NCI-H1694 (cell line): ENCODE measurements at regions not wholly inside any gene's neighbourhood (a gene's known extent, or its start where the extent isn't known, plus 50 kb on each side); places are given as distances from the start of the nearest gene placed in this dataset.
"Not testable (repeated sequence)": the region's sequence is repeated elsewhere in the genome, so short reads cannot be mapped to it uniquely, and the experiment has no call there.

Experiments
- DNase-seq: peaks from one replicate; lab custom pipeline; 2025; lab: John Stamatoyannopoulos, UW

DNA sequence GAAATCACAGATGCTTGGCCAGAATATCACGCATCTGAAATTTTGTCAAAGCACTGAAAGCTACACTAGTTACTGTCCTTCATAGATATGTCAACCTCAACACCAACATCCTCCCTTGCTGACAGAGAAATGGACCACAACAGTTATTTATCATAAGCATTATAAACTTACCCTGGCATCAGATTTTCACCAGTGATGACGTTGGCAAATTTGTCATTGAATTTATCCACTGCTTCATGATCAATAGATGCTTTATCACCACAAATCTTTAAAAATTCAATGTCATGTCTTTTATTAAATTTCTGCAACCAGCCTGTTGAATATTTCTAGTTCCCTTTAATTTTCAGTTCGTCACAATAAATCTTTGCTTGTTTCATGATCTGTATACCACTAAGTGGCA is 205.7 kb downstream of the GJA1 start:
- no peak for DNase-seq

DNA sequence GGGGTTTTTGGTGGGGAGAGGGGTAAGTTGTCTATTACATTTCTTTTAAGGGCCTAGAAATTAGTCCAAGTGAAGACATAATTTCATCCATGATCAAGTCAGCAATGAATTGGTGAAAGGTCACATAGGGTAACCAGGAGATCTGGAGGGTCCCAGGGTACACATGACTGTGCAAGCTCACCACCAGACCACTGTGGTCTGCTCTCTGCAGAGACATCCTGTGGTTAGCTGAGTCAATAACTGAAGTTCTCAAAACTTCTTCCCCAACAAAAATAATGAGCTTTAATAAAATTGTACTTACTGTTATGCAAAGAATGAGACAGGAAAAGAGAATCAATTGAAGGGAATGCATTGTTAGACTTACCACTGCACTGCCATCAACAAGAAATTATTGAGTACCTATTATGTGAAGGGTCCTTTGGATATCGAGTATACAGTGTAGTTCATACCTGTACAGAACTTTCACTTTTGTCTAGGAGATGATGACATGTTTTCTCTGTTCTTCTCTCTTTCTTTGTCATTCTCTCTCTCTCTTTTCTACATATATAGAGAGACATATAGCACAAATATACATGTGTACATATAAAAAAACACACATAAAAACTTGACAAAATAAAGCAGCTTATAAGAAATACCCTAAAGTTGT is 209.8 kb downstream of the GJA1 start:
- no peak for DNase-seq

DNA sequence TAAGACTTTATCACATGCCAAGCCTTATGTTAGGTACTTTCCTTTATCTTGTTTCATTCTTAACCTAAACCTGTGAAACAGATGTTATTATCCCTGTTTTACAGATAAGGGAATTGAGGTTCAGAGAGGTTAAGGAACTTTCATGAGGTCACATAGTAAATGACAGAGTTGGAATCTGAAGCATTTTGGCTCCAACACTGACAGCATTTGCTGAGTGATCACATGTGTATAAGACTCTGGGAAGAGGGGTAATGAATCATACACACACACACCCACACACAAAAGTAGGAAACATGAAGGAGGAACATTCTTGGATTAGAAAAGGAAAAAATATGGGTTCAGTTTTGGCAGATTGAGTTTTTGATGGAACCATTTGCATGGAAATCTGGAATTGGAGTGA is 212.5 kb downstream of the GJA1 start:
- no peak for DNase-seq

DNA sequence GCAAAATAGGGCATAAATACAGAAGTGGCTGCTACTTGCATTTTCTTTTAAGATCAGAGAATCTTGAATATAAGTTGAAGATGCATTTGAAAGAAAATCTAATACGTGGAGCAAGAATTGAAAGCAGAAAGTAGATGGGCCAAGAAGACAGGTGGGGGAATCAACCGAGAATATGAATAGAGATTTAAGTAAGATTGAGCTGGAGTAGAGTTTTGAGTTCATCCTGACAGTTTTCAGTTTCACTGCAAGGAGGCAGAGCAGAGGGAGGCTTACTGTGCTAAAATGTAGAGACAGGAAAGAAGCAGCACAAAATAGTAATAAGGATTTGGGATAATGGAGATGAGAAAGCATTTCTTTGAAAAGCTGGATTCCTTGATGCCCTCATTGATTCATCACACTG is 214.5 kb downstream of the GJA1 start:
- no peak for DNase-seq

DNA sequence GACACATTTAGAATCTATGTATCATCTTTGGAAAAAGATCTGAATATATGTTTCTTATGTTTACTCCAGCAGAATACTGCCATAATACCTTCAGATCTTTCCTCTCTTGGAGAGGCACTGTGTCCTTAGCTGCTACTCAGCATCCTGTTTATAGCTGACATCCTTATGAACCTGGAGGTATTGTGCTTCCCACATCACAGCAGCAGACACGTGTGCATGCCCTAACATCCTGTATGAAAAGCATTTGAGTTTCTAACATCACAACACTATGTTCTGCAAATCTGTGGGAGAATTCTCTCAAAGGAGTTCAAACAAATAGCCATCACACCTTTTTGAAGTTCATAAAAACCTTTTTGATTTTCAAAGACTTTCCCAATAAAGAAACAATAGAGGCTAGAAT is 216.0 kb downstream of the GJA1 start:
- no peak for DNase-seq

DNA sequence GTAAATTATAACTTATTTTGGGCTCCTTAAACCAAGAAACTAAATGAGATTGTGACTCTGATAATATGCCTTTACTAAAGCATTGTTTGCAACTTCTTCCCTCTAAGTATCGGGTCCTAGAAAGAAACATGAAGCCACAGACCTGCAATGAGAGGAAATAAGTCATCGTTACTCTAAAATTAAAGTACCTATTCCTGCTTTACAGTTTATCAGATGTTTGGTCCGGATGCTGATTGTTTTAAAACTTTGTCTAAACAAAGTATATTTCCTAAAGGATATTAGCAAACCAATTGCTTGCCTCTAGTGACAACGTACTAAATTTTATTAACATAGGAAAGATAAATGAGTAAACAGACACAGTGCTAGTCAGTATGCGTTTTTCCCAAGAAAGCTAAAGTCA is 216.8 kb downstream of the GJA1 start:
- DNase-seq: no peak

DNA sequence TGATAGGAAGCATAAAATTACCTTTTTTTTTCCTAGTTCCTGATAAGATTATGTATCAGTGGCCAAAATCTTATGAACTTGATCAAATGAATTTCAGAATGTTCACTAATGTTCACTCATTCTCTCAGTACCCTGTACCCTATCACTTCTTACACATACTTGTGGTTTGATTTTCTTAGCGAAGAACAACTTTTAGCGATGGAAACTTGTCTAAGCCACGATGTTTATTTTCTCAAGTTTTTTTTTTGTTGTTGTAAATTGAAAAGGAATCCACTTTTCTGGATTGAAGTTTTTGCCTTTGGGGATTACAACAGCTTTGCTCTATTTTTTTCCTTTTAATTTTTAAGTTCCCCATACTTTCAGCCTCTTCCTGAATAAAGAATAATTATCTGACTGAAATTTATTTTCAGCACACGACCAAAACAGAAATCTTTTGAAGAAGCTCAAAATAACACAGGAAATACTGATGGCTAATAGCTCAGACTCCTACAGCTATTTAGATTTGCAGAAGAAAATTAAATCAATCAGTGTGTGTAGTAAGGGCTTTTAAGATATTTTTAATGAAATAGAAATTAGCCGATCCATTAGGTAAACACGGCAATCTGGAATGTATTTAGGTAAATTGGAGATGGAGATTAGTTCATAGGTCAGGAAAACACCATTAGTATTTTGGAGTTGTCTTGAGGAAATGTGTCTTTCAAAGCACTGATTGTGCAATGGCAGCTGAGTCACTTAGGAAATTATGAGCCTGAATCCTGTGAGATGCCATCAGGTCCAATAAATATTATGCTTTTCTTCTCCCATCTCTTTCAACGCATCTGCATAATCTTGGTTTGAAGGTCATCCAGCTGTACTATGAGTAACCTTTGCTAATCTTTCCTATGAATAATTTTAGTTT is 217.5 kb downstream of the GJA1 start:
- no peak for DNase-seq

DNA sequence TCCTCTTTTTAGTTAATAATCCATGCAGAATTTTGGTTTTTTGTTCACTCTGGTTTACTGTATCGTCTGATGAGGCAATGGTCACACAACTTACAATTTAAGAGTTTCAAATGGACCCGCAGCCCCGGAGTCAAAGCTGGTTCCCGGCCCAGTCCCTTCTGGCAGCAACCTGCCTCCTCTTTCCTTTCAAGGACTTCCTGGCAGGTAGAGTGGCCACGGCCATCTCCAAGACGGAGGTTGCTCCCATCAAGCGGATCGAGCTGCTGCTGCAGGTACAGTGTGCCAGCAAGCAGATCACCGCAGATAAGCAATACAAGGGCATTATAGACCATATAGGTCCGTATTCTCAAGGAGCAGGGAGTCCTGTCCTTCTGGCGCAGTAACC is 218.2 kb downstream of the GJA1 start:
- no peak for DNase-seq

DNA sequence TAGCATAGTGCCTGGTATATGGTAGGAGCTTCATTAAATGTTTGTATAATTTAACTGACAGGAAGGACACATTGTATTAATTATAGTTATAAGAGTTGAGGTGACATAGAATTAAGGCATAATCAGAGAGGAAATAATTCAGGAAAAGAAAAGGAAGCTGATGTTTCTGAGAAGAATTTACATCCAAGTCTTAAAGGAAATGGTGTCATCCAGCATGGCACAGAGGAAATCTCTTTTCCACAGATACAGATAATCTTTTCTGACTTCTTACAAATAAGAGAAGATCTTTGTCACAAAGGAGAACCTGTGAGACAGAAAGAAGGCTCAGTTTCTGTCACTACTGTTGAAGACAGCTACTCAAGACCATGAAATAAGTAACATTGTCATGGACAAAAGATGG is 222.5 kb downstream of the GJA1 start:
- DNase-seq: no peak

DNA sequence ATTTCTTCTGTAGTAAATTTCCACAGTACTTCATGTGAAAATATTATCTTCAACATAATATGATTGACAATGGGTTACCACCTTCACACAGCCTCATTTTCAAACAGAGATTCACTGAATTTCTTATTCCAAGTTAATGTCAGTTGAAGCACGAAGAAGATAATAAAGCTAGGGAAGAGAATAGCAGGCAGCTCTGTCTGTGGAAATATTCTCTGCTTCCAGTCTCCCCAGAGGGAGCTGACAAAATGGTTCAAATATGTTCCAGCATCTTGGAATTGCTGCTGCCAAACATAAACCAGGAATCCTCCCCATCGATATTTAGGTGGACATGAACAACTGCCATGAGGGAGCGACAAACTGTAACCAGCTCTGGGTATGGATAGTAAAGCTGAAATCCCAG is 224.8 kb downstream of the GJA1 start:
- DNase-seq: no peak

DNA sequence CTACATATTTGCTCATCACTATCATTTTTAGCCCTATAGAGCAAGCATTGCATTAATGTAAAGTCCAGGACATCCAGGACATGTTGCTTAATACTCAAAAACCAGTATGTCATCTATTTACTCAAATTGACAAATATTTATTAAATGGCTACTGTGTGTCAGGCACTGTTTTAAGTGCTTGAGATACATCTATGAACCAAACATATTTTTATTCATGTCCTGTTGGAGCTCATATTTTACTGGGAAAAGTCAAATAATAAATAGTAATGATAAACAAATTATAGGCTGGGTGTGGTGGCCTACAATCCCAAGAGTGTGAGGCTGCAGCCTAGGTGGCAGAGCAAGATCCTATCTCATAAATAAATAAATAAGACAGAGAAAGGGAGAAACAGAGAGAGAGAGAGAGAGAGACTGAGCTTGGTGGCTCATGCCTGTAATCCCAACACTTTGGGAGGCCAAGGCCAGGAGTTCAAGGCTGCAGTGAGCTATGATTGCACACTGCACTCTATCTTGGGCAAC is 227.9 kb downstream of the GJA1 start:
- DNase-seq: no peak

DNA sequence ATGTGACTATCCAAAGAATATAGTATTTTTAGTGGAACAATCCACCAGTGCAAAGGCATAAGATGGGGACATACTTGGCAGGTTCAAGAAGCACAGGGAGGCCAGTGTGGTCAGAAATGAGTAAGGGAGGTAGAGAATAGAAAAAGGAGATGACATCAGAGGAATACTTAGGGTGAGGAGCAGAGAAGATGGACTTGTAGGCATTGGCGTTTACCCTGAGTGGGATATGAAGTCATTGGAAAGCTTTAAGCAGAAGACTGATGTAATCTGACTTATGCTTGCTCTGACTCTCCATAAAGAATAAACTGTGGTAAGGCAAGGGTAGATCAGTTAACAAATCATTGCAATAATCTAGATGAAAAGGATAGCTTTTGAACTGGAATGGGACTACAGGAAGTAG is 228.7 kb downstream of the GJA1 start:
- no peak for DNase-seq

DNA sequence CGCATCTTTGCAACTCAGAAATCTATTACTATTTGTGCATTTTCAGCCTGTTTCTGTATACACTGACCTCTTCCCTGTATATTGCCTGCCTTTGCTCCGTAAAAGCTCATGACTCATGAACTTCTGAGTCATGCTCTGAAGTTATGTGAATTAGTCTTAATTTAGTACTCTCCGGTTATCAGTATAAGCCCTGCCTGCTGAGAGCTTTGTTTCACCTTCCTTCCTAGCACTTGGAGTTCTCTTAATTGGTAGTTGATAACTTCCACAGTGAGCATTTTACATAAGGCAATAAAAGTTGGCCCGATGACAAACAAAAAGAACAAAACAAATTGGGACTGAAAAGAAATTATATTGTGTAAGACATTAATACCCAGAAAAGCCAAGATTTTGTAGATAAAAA is 231.4 kb downstream of the GJA1 start:
- DNase-seq: no peak

DNA sequence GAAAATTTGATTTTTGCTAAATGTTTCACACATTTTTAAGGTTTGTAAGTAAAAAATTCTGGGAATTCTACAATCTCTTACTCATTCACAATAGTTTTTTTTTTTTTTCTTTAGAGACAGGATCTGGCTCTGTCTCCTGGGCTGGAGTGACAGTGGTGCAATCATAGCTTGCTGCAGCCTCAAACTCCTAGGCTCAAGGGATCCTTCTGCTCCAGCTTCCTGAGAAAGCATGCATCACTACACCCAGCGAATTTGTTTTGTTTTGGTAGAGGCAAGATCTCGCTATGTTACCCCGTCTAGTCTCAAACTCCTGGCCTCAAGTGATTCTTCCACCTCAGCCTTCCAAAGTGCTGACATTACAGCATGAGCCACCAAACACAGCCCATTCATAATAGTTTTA is 232.8 kb downstream of the GJA1 start:
- no peak for DNase-seq

DNA sequence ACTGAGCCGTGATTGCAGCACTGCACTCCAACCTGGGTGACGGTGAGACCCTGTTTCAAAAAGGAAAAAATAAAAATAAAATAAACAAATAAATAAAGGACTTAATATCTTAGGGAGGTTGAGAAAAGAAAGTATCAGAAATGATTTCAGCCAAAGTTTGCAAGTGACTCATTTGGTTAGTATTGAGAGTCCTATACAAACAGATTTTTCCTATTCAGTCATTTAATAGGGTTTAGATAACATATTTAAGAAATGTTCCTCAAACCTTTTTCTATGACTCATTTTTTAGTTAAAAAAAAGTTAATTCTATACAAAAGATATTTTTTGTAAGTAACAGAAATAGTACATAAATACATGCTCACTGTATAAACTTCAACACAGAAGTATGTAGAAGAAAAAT is 235.1 kb downstream of the GJA1 start:
- no peak for DNase-seq

DNA sequence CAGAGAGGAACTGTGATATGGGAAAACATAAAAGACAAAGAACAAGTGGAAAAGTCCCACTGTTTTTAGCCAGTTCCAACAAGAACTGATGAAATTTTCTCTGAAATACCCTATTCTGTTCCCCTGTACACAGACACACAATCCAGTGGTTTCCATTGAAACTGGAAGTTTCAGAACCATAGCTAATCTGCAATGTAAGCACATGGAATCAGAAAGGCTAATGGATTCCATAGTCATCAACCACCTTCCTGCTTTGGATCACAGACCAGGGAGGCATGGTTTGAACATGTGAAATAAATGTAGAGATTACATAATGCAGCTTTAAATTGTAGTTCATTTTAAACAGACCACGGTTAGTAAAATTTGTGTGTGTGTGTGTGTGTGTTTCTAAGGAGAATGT is 242.1 kb downstream of the GJA1 start:
- no peak for DNase-seq

DNA sequence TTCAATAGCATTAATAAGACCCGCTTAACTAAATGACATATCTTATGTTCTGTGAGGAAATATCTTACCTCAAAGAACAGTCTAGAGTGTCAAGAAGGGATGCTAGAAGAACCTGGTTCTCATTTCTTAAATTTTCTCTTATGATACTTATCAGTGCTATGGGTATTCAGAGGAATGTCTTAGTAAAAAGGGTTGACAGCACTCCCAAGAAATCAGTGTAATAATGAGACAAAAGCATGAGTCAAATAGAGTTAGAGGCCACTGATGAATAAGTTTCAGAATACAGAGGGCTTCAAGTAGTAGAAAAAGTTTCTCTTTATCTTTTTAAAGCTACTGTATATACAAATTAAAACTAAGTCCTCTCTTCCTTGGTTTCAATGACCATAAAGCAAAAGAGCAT is 242.8 kb downstream of the GJA1 start:
- DNase-seq: no peak

DNA sequence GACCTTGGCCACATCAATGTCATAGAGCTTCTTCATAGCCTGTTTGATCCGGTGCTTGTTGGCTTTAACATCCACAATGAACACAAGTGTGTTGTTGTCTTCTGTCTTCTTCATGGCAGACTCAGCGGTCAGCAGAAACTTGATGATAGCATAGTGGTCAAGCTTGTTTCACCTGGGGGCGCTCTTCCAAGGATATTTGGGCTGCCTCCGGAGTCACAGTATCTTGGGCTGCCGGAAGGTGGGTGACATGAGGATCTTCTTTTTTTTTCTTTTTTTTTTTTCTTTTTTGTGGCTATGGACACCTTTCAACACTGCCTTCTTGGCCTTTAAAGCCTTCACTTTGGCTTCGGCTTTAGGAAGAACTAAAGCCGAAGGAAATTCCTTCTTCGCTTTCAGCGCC is 244.6 kb downstream of the GJA1 start:
- DNase-seq: no peak

DNA sequence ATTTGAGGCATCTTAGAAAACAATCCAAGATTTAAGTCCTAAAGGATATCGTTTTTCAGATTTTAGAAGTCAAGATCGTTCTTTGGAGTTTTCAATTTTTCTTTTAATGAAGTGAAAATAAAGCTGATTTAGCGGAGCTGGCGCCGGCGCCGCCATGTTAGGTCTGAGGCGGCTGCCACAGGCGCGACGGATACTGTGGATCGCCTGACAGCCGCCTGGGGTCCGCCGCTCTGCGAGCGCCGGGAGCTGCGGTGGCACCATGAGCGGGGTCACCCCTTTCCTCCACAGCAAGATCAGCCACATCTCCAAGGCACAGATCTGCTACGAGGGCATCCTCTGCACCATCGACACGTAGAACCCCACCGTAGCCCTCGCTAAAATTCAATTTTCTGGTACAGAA is 247.2 kb downstream of the GJA1 start:
- DNase-seq: no peak

DNA sequence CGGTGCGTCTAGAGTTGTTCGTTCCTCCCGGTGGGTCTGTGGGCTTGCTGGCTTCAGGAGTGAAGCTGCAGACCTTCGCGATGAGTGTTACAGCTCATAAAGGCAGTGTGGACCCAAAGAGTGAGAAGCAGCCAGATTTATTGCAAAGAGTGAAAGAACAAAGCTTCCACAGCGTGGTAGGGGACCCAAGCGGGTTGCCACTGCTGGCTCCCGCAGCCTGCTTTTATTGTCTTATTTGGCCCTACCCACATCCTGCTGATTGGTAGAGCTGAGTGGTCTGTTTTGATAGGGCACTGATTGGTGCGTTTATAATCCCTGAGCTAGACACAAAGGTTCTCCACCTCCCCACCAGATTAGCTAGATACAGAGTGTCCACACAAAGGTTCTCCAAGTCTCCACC is 250.4 kb downstream of the GJA1 start:
- DNase-seq: not testable (repeated sequence)

DNA sequence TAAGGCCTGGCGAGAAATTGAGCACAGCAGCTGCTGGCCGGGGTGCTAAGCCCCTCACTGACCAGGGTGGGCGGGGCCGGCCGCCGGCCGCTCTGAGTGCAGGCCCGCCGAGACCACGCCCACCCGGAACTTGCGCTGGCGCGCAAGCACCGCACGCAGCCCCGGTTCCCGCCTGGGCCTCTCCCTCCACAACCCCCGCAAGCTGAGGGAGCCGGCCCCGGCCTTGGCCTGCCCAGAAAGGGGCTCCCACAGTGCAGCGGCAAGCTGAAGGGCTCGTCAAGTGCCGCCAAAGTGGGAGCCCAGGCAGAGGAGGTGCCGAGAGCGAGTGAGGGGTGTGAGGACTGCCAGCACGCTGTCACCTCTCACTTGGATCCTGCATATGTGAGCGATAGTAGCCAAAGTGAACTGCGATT is 251.2 kb downstream of the GJA1 start:
- no peak for DNase-seq

DNA sequence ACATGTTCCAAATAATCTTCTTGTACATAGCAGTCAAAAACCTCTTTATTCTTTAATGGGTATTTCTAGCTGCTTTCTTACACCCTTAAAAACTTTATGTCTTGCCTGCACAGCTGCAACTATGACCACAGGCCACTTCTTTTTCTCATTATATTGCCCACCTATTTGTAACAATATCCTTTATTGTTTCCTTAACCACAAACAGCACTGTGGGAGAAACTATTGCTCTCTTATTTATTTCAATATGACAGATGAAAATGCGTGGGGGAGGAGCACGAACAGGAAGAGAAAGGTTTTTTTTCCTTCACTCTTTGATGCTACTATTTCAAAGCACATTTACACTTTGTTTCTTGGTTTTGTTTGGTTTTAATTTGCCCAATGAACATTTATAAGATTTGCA is 253.5 kb downstream of the GJA1 start:
- no peak for DNase-seq

DNA sequence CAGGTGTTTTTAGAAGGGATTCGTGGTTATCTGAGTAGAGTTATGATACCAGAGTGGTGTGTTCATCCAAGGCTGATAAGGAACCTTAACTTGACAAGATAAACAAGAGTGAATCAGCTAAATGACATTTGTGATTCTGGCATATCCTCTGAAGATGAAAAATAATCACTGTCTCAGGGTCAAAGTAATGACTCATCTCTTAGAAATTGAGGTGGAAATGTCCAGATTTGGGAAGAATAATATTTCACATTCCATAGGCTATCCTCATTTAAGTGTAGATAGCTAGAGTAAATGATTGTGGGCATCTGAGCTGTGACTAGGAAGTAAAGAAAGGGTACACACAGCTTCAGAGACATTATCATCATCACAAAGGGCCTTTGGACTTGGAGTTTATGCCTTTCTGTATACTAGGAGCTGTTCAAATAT is 255.7 kb downstream of the GJA1 start:
- DNase-seq: no peak

DNA sequence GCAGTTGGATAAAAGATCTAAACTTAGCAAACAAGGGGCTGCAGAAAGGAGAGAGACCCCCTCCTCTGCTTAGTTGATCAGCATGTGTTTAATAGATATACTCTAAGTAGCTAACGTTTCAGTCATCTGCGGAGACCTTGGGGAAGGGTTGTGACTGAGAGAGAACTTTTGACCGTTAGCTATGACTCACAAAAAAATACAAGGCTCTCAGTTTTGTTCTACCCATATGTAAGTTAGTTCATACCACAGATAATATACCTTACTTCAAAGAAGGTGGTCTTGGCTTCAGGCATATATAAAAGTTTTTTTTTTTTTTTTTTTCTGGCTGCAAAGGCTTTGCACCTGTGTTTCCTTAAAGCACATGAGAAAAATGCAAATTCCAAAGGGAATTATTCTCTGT is 258.9 kb downstream of the GJA1 start:
- no peak for DNase-seq
